Liver (tissue), 8 donors: ENCODE measurements at regions not wholly inside any gene's neighbourhood (a gene's known extent, or its start where the extent isn't known, plus 50 kb on each side); places are given as distances from the start of the nearest gene placed in this dataset.

Experiments used
- DNase-seq: peaks from one replicate; pipeline ENCODE4 v3.0.0-alpha.2; 2017; ENCODE audit warnings: low spot score
- H3K27ac ChIP-seq, 2 donors: one replicate each; pipeline ENCODE4 v1.7.0; 2013; ENCODE audit warnings: inconsistent platforms in 2 of 2, low read length in 2 of 2, control low read depth in 1 of 2, low read depth in 1 of 2, mild to moderate bottlenecking in 1 of 2
- H3K27me3 ChIP-seq, 4 donors: one replicate each; pipeline versions ENCODE4 v1.6.1 to v1.7.0; 2013; ENCODE audit warnings: low read length in 3 of 4, inconsistent platforms in 1 of 4, mild to moderate bottlenecking in 1 of 4, moderate library complexity in 1 of 4; ENCODE audit not compliant: control insufficient read depth in 4 of 4, insufficient read depth in 4 of 4
- H3K36me3 ChIP-seq, 4 donors: one replicate each; pipeline versions ENCODE4 v1.6.1 to v1.7.0; 2013; ENCODE audit warnings: low read length in 3 of 4, mild to moderate bottlenecking in 3 of 4, low read depth in 1 of 4, moderate library complexity in 1 of 4; ENCODE audit not compliant: control insufficient read depth in 4 of 4, insufficient read depth in 3 of 4
- H3K4me1 ChIP-seq, 4 donors: one replicate each; pipeline versions ENCODE4 v1.6.1 to v1.7.0; 2013; ENCODE audit warnings: low read length in 3 of 4, mild to moderate bottlenecking in 3 of 4, moderate library complexity in 1 of 4; ENCODE audit not compliant: control insufficient read depth in 4 of 4, insufficient read depth in 4 of 4
- H3K4me3 ChIP-seq, 3 donors: one replicate each; pipeline versions ENCODE4 v1.6.1 to v1.7.0; 2013; ENCODE audit warnings: low read length in 3 of 3, control low read depth in 1 of 3, low read depth in 1 of 3, mild to moderate bottlenecking in 1 of 3
- H3K9ac ChIP-seq, 2 donors: one replicate each; pipeline ENCODE4 v1.7.0; 2013; ENCODE audit warnings: low read length in 2 of 2, mild to moderate bottlenecking in 2 of 2, moderate library complexity in 2 of 2, control low read depth in 1 of 2, low read depth in 1 of 2
- H3K9me3 ChIP-seq, 4 donors: one replicate each; pipeline versions ENCODE4 v1.6.1 to v1.7.0; 2013; ENCODE audit warnings: low read length in 3 of 4; ENCODE audit not compliant: control insufficient read depth in 4 of 4
- EGR1 ChIP-seq, 2 donors: IDR thresholded peaks; 2 replicates each; pipeline ENCODE4 v1.6.1; 2016 to 2018; ENCODE audit warnings: antibody characterized with exemption in 2 of 2, low read depth in 2 of 2
- FOXA1 ChIP-seq: IDR thresholded peaks from 2 replicates; pipeline ENCODE4 v1.6.1; 2016; ENCODE audit warnings: antibody characterized with exemption
- FOXA2 ChIP-seq: IDR thresholded peaks from 2 replicates; pipeline ENCODE4 v1.6.1; 2016; ENCODE audit warnings: antibody characterized with exemption
- GABPA ChIP-seq, 2 donors: IDR thresholded peaks in 1 of 2; conservative IDR thresholded peaks in 1 of 2; 2 replicates each; pipeline ENCODE4 v1.6.1; 2016; ENCODE audit warnings: antibody characterized with exemption in 2 of 2, mild to moderate bottlenecking in 1 of 2, moderate library complexity in 1 of 2
- HNF4A ChIP-seq, 2 donors: conservative IDR thresholded peaks; 2 replicates each; pipeline ENCODE4 v1.6.1; 2016; ENCODE audit warnings: antibody characterized with exemption in 2 of 2, mild to moderate bottlenecking in 2 of 2
- HNF4G ChIP-seq: IDR thresholded peaks from 2 replicates; pipeline ENCODE4 v1.6.1; 2016; ENCODE audit warnings: antibody characterized with exemption
- JUND ChIP-seq, 2 donors: IDR thresholded peaks; 2 replicates each; pipeline ENCODE4 v1.6.1; 2016; ENCODE audit warnings: antibody characterized with exemption in 2 of 2
- MAX ChIP-seq: IDR thresholded peaks from 2 replicates; pipeline ENCODE4 v1.6.1; 2016; ENCODE audit warnings: antibody characterized with exemption
- NR2F2 ChIP-seq: IDR thresholded peaks from 2 replicates; pipeline ENCODE4 v1.6.1; 2016; ENCODE audit warnings: antibody characterized with exemption
- RAD21 ChIP-seq, 2 donors: IDR thresholded peaks; 2 replicates each; pipeline ENCODE4 v1.6.1; 2016; ENCODE audit warnings: antibody characterized with exemption in 2 of 2, mild to moderate bottlenecking in 2 of 2
- REST ChIP-seq: IDR thresholded peaks from 2 replicates; pipeline ENCODE4 v1.6.1; 2016; ENCODE audit warnings: antibody characterized with exemption, mild to moderate bottlenecking
- RXRA ChIP-seq, 2 donors: IDR thresholded peaks; 2 replicates each; pipeline ENCODE4 v1.6.1; 2017 to 2018; ENCODE audit warnings: antibody characterized with exemption in 2 of 2, mild to moderate bottlenecking in 1 of 2
- SP1 ChIP-seq: IDR thresholded peaks from 2 replicates; pipeline ENCODE4 v1.6.1; 2018; ENCODE audit warnings: antibody characterized with exemption, mild to moderate bottlenecking
- TAF1 ChIP-seq: conservative IDR thresholded peaks from 2 replicates; pipeline ENCODE4 v1.6.1; 2016; ENCODE audit warnings: antibody characterized with exemption, mild to moderate bottlenecking
- YY1 ChIP-seq: IDR thresholded peaks from 2 replicates; pipeline ENCODE4 v1.6.1; 2016; ENCODE audit warnings: antibody characterized with exemption, mild to moderate bottlenecking
- WGBS: extraction: QIAGEN DNeasy Blood & Tissue Kit; methylation state at CpG from one replicate; pipeline ENCODE4 v1.1.7; 2013; 5-methylcytosine and 5-hydroxymethylcytosine counted together
- TF ChIP-seq, protein P1 (sequence below): fragments of 150-350 bp; IDR thresholded peaks from 2 replicates; pipeline ENCODE4 v1.5.1; 2017; ENCODE audit warnings: improper control_type of control experiment, low read depth, low read length; ENCODE audit not compliant: missing input control
- TF ChIP-seq, protein P2 (sequence below): IDR thresholded peaks from 2 replicates; pipeline ENCODE4 v1.6.1; 2016; ENCODE audit warnings: antibody characterized with exemption
- TF ChIP-seq, protein P3 (sequence below): IDR thresholded peaks from 2 replicates; pipeline ENCODE4 v1.6.1; 2016; ENCODE audit warnings: antibody characterized with exemption
- donor health status: healthy.
- donor health status: healthy.
- donor health status: healthy.
- donor health status: healthy.
- donor health status: healthy.

DNA sequence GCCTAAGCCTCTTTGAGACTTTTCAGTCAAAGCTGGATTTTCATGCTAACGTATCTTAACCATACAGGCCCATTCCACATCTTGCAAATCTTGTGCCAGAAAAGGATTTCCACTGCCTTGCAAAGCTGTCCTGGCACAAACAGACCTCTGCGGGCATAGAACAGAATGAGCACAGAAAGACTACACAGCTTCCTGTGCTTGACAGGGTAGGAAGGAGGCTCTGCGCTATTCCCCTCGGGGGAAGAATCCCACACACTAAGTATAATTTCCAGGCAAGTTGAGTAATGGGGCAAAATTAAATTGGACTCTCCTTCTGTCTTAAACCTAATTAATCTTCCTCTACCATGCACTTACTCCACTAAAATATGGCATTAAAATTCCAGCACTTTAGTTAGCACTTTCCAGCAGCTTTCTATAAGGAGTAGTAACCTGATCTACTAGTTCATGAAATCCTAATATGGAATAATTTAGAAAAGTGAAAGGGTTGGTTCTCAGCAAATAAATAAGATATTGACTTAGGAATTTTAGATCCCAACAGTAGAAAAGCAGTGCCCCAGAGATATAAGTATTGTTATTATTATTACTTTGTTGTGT is 532.1 kb upstream of the JAG1 start:
- Histone ChIP-seq H3K36me3 (no peaks in the 10 kb centered on the region), H3K27me3 (peaks cover 0 to 6% (median under 1%) of the 10 kb centered on the region in 4 donors), H3K4me3 (no peak overlapping the region), H3K27ac (no peak overlapping the region), H3K9me3 (no peaks in the 10 kb centered on the region), H3K4me1 (no peaks in the 10 kb centered on the region), H3K9ac (no peak overlapping the region)
- 77% methylated on average over 4 of the region's 4 CpGs for WGBS
- no peak for DNase-seq
- TF ChIP-seq JUND (IDR thresholded peaks at IDR 0.05) (no peak), HNF4A (conservative IDR thresholded peaks at IDR 0.05) (no peak), NR2F2 (no peak), EGR1 (IDR thresholded peaks at IDR 0.05; ENCODE audit: low read depth in 2 of 2) (no peak), REST (no peak), FOXA1 (no peak), GABPA (IDR thresholded peaks at IDR 0.05 in 1 of 2, conservative IDR thresholded peaks at IDR 0.05 in 1 of 2) (no peak), FOXA2 (no peak), HNF4G (no peak), YY1 (no peak), SP1 (no peak), RXRA (IDR thresholded peaks at IDR 0.05) (no peak), TAF1 (no peak), MAX (no peak), RAD21 (IDR thresholded peaks at IDR 0.05) (no peak)
- TF ChIP-seq, protein P1, sequence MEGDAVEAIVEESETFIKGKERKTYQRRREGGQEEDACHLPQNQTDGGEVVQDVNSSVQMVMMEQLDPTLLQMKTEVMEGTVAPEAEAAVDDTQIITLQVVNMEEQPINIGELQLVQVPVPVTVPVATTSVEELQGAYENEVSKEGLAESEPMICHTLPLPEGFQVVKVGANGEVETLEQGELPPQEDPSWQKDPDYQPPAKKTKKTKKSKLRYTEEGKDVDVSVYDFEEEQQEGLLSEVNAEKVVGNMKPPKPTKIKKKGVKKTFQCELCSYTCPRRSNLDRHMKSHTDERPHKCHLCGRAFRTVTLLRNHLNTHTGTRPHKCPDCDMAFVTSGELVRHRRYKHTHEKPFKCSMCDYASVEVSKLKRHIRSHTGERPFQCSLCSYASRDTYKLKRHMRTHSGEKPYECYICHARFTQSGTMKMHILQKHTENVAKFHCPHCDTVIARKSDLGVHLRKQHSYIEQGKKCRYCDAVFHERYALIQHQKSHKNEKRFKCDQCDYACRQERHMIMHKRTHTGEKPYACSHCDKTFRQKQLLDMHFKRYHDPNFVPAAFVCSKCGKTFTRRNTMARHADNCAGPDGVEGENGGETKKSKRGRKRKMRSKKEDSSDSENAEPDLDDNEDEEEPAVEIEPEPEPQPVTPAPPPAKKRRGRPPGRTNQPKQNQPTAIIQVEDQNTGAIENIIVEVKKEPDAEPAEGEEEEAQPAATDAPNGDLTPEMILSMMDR: no peak
- TF ChIP-seq, protein P2, sequence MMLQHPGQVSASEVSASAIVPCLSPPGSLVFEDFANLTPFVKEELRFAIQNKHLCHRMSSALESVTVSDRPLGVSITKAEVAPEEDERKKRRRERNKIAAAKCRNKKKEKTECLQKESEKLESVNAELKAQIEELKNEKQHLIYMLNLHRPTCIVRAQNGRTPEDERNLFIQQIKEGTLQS: no peak
- TF ChIP-seq, protein P3, sequence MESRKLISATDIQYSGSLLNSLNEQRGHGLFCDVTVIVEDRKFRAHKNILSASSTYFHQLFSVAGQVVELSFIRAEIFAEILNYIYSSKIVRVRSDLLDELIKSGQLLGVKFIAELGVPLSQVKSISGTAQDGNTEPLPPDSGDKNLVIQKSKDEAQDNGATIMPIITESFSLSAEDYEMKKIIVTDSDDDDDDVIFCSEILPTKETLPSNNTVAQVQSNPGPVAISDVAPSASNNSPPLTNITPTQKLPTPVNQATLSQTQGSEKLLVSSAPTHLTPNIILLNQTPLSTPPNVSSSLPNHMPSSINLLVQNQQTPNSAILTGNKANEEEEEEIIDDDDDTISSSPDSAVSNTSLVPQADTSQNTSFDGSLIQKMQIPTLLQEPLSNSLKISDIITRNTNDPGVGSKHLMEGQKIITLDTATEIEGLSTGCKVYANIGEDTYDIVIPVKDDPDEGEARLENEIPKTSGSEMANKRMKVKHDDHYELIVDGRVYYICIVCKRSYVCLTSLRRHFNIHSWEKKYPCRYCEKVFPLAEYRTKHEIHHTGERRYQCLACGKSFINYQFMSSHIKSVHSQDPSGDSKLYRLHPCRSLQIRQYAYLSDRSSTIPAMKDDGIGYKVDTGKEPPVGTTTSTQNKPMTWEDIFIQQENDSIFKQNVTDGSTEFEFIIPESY: no peak
